RWPE1 (cell line): ENCODE measurements at regions not wholly inside any gene's neighbourhood (a gene's known extent, or its start where the extent isn't known, plus 50 kb on each side); places are given as distances from the start of the nearest gene placed in this dataset.
A peak's percentile ranks its signal among the peaks of the same experiment; 100 is the strongest.

ENCODE experiments used
- CTCF ChIA-PET: fragments of 350-600 bp; sonication (Branson Sonifier 250); formaldehyde crosslinking; extraction: SDS; loops from one replicate; lab custom pipeline; 2021; lab: Yijun Ruan, JAX
- POLR2A ChIA-PET: fragments of 400-600 bp; formaldehyde crosslinking; extraction: SDS; loops from one replicate; lab custom pipeline; 2020; ENCODE audit warnings: antibody characterized with exemption; ENCODE audit not compliant: low non-redundant PET; lab: Yijun Ruan, JAX
- DNase-seq: peaks from one replicate; pipeline ENCODE4 v3.0.0; 2012; ENCODE audit warnings: low spot score
- H3K27ac ChIP-seq: fragments of 450-650 bp; 2 replicates; pipeline ENCODE4 v1.5.1; 2017
- CTCF ChIP-seq: fragments of 450-650 bp; conservative IDR thresholded peaks from 2 replicates; pipeline ENCODE4 v1.5.1; 2017; ENCODE audit warnings: low read depth, mild to moderate bottlenecking

GRCh38 chr6:150537893-150538292 is 61.8 kb upstream of the PLEKHG1 start:
- no peak for DNase-seq
- POLR2A ChIA-PET, result no interaction called here
- no peak for TF ChIP-seq CTCF
- no peak overlapping the region for H3K27ac ChIP-seq
- CTCF ChIA-PET, result no interaction called here

GRCh38 chr6:150539111-150539510 is 60.6 kb upstream of the PLEKHG1 start:
- POLR2A ChIA-PET, result no interaction called here
- CTCF ChIA-PET, result interaction anchor here (0.9 kb wide), 1 partner anchor 1652 kb away, joined by 3 read pairs; no protein-coding TSS in a partner anchor
- DNase-seq, result no peak
- TF ChIP-seq CTCF, result no peak
- H3K27ac ChIP-seq, result no peak overlapping the region

GRCh38 chr6:150539568-150539967 is 60.1 kb upstream of the PLEKHG1 start:
- peak; percentile 14 for DNase-seq
- CTCF ChIA-PET, result interaction anchor here (0.9 kb wide), 1 partner anchor 1652 kb away, joined by 3 read pairs; no protein-coding TSS in a partner anchor
- no peak for TF ChIP-seq CTCF
- no peak overlapping the region for H3K27ac ChIP-seq
- POLR2A ChIA-PET, result no interaction called here

- no peak for TF ChIP-seq CTCF
- POLR2A ChIA-PET, result no interaction called here
- DNase-seq, result no peak
- H3K27ac ChIP-seq, result no peak overlapping the region
- CTCF ChIA-PET, result interaction anchor here (0.5 to 0.7 kb wide), 3 partner anchors 24 to 224 kb away, joined by 3 to 5 read pairs (median 3); no protein-coding TSS in a partner anchor
These were observed 58.1 kb upstream of the PLEKHG1 start for GRCh38 chr6:150541576-150541975.

GRCh38 chr6:150543178-150543577 is 56.5 kb upstream of the PLEKHG1 start:
- no peak overlapping the region for H3K27ac ChIP-seq
- POLR2A ChIA-PET, result no interaction called here
- TF ChIP-seq CTCF, result no peak
- CTCF ChIA-PET, result no interaction called here
- DNase-seq, result no peak

GRCh38 chr6:150544793-150545192 is 54.9 kb upstream of the PLEKHG1 start:
- TF ChIP-seq CTCF, result no peak
- no peak overlapping the region for H3K27ac ChIP-seq
- DNase-seq, result no peak
- POLR2A ChIA-PET, result no interaction called here
- CTCF ChIA-PET, result interaction anchor here (0.7 kb wide), 1 partner anchor 345 kb away, joined by 3 read pairs; no protein-coding TSS in a partner anchor
